AG20443 (cell line): ENCODE measurements at regions not wholly inside any gene's neighbourhood (a gene's known extent, or its start where the extent isn't known, plus 50 kb on each side); places are given as distances from the start of the nearest gene placed in this dataset.

Experiments used
- DNase-seq: peaks from one replicate; pipeline ENCODE4 v3.0.0; 2012; ENCODE audit warnings: low spot score, mixed read lengths

GRCh38 chr14:82445810-82446570 lies 912.3 kb upstream of the SEL1L start:
- no peak for DNase-seq

- DNase-seq, result no peak
Measured at GRCh38 chr14:82447586-82447985, 913.9 kb upstream of the SEL1L start.

GRCh38 chr14:82449926-82450468 lies 916.3 kb upstream of the SEL1L start:
- no peak for DNase-seq

GRCh38 chr14:82451675-82452074 lies 918.0 kb upstream of the SEL1L start:
- DNase-seq, result no peak

GRCh38 chr14:82482345-82482744 lies 948.7 kb upstream of the SEL1L start:
- DNase-seq, result no peak

GRCh38 chr14:82488473-82488872 lies 954.8 kb upstream of the SEL1L start:
- no peak for DNase-seq

- DNase-seq, result no peak
Measured at GRCh38 chr14:82490397-82490796, 956.7 kb upstream of the SEL1L start.

- no peak for DNase-seq
Measured at GRCh38 chr14:82492157-82492556, 958.5 kb upstream of the SEL1L start.

- DNase-seq, result no peak
Measured at GRCh38 chr14:82500222-82500621, 966.6 kb upstream of the SEL1L start.

GRCh38 chr14:82501554-82501953 lies 967.9 kb upstream of the SEL1L start:
- DNase-seq, result no peak

- DNase-seq, result no peak
Measured at GRCh38 chr14:82502043-82502442, 968.4 kb upstream of the SEL1L start.

- no peak for DNase-seq
Measured at GRCh38 chr14:82504894-82505293, 971.2 kb upstream of the SEL1L start.

- no peak for DNase-seq
Measured at GRCh38 chr14:82510007-82510406, 976.4 kb upstream of the SEL1L start.

GRCh38 chr14:82511399-82511798 lies 977.7 kb upstream of the SEL1L start:
- no peak for DNase-seq

- DNase-seq, result no peak
Measured at GRCh38 chr14:82520765-82521164, 987.1 kb upstream of the SEL1L start.

GRCh38 chr14:82521191-82521590 lies 987.5 kb upstream of the SEL1L start:
- DNase-seq, result no peak

GRCh38 chr14:82528016-82528415 lies 994.4 kb upstream of the SEL1L start:
- DNase-seq, result no peak

GRCh38 chr14:82533351-82533750 lies 999.7 kb upstream of the SEL1L start:
- no peak for DNase-seq

- DNase-seq, result no peak
Measured at GRCh38 chr14:82536566-82536965, 1002.9 kb upstream of the SEL1L start.

GRCh38 chr14:82537831-82538230 lies 1004.2 kb upstream of the SEL1L start:
- no peak for DNase-seq

- DNase-seq, result no peak
Measured at GRCh38 chr14:82546401-82546800, 1012.7 kb upstream of the SEL1L start.

GRCh38 chr14:82549306-82549990 lies 1015.8 kb upstream of the SEL1L start:
- no peak for DNase-seq

- no peak for DNase-seq
Measured at GRCh38 chr14:82562881-82563280, 1029.2 kb upstream of the SEL1L start.
